ENCODE measurements at regions not wholly inside any gene's neighbourhood (a gene's known extent, or its start where the extent isn't known, plus 50 kb on each side); places are given as distances from the start of the nearest gene placed in this dataset.

GRCh38 chr22:48496987-48497650, 1330.6 kb downstream of the BRD1 start:
- H4K8ac ChIP-seq (ENCODE audit: low read depth, low read length) = no peak overlapping the region
- H2AFZ ChIP-seq (ENCODE audit: low read length) = no peak overlapping the region
- H3K18ac ChIP-seq (ENCODE audit: low read length) = peak overlapping the region; percentile 88
- no peak overlapping the region for H4K91ac ChIP-seq (ENCODE audit: low read depth, low read length, poor library complexity)
- no peak overlapping the region for H3K4ac ChIP-seq (ENCODE audit: low read length)
- H3K9ac ChIP-seq (ENCODE audit: low read depth, low read length, poor library complexity) = peak overlapping the region; percentile 54
- H2BK12ac ChIP-seq (ENCODE audit: low read length) = no peak overlapping the region
- H3K14ac ChIP-seq (ENCODE audit: low read length) = no peak overlapping the region
- WGBS, 2 donors (ENCODE audit: extremely low coverage in 2 of 2, insufficient read length in 2 of 2, insufficient replicate concordance in 1 of 2) = no CpG with 5 or more reads among the region's 30 CpGs
- no peak for DNase-seq (ENCODE audit: low spot score)
- H2BK5ac ChIP-seq (ENCODE audit: low read length) = no peak overlapping the region
- no peaks in the 10 kb centered on the region for H3K36me3 ChIP-seq (replicated peaks in 1 of 2; ENCODE audit: control insufficient read depth in 2 of 2, insufficient read depth in 2 of 2, low read length in 2 of 2)
- H2BK15ac ChIP-seq (ENCODE audit: low read length) = no peak overlapping the region
- no peak overlapping the region for H2BK120ac ChIP-seq (ENCODE audit: low read depth, low read length)
- H3K9me3 ChIP-seq (replicated peaks in 1 of 2; ENCODE audit: control insufficient read depth in 2 of 2, insufficient read depth in 1 of 2, low read depth in 1 of 2, low read length in 2 of 2) = no peaks in the 10 kb centered on the region
- no peak overlapping the region for H3K27ac ChIP-seq (replicated peaks; ENCODE audit: low read length)
- peak overlapping the region; percentile 36 for H2AK5ac ChIP-seq (ENCODE audit: low read depth, low read length)
- no peaks in the 10 kb centered on the region for H3K27me3 ChIP-seq (ENCODE audit: control insufficient read depth in 3 of 3, insufficient read depth in 3 of 3, low read depth in 1 of 3, low read length in 3 of 3)
- no peak overlapping the region for H3K23ac ChIP-seq (ENCODE audit: low read depth, low read length, poor library complexity)
- peak overlapping the region; percentile 38 for H3K4me2 ChIP-seq (ENCODE audit: insufficient read depth, low read length, poor library complexity, severe bottlenecking)
- no peak overlapping the region for H3K4me3 ChIP-seq (ENCODE audit: low read length in 2 of 2)
- peaks cover 3 to 23% of the 10 kb centered on the region in 2 donors for H3K4me1 ChIP-seq (ENCODE audit: control insufficient read depth in 2 of 2, insufficient read depth in 1 of 2, low read depth in 1 of 2, low read length in 2 of 2)
- H3K79me1 ChIP-seq (ENCODE audit: low read depth, low read length) = peaks cover 10% of the 10 kb centered on the region

DNA sequence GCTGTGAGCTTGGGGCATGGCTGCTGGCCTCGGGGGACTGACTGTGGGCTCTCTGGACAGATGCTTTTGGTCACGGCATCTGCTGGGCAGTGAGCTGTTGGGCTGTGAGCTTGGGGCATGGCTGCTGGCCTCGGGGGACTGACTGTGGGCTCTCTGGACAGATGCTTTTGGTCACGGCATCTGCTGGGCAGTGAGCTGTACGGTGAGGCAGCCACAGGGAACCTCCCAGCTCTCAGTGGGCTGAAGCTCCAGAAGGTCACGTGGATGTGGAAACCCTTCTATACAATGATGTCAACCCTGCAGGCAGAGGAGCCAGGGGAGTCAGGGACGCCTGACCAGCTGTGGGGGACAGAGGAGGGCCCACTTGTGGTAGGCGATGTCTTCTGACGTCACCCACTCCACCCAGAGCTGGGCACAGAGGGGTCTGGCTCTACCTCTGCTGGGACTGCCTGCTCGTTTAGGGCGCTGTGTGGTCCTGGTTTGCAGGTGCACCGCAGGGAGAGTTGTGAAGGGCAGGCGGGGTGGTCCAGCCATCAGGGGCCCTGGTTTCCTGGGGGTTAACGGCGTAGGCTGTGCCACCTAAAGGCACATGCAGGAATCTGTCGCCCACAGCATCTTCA, 1331.3 kb downstream of the BRD1 start:
- peak overlapping the region; percentile 88 for H3K18ac ChIP-seq (ENCODE audit: low read length)
- H3K36me3 ChIP-seq (replicated peaks in 1 of 2; ENCODE audit: control insufficient read depth in 2 of 2, insufficient read depth in 2 of 2, low read length in 2 of 2) = no peaks in the 10 kb centered on the region
- no peak overlapping the region for H3K4me2 ChIP-seq (ENCODE audit: insufficient read depth, low read length, poor library complexity, severe bottlenecking)
- H3K27ac ChIP-seq (replicated peaks; ENCODE audit: low read length) = no peak overlapping the region
- H3K4me3 ChIP-seq (ENCODE audit: low read length in 2 of 2) = no peak overlapping the region
- H3K27me3 ChIP-seq (ENCODE audit: control insufficient read depth in 3 of 3, insufficient read depth in 3 of 3, low read depth in 1 of 3, low read length in 3 of 3) = peaks cover 0 to 6% (median 4%) of the 10 kb centered on the region in 3 experiments
- no peak overlapping the region for H3K14ac ChIP-seq (ENCODE audit: low read length)
- H4K8ac ChIP-seq (ENCODE audit: low read depth, low read length) = no peak overlapping the region
- peak overlapping the region; percentile 71 for H3K23ac ChIP-seq (ENCODE audit: low read depth, low read length, poor library complexity)
- no peaks in the 10 kb centered on the region for H3K9me3 ChIP-seq (replicated peaks in 1 of 2; ENCODE audit: control insufficient read depth in 2 of 2, insufficient read depth in 1 of 2, low read depth in 1 of 2, low read length in 2 of 2)
- H2BK12ac ChIP-seq (ENCODE audit: low read length) = no peak overlapping the region
- H4K91ac ChIP-seq (ENCODE audit: low read depth, low read length, poor library complexity) = no peak overlapping the region
- no peak overlapping the region for H2BK15ac ChIP-seq (ENCODE audit: low read length)
- no peak overlapping the region for H3K9ac ChIP-seq (ENCODE audit: low read depth, low read length, poor library complexity)
- H3K79me1 ChIP-seq (ENCODE audit: low read depth, low read length) = peaks cover 10% of the 10 kb centered on the region
- no CpG with 5 or more reads among the region's 16 CpGs for WGBS, 2 donors (ENCODE audit: extremely low coverage in 2 of 2, insufficient read length in 2 of 2, insufficient replicate concordance in 1 of 2)
- H2AK5ac ChIP-seq (ENCODE audit: low read depth, low read length) = peak overlapping the region; percentile 36
- no peak overlapping the region for H3K4ac ChIP-seq (ENCODE audit: low read length)
- H3K4me1 ChIP-seq (ENCODE audit: control insufficient read depth in 2 of 2, insufficient read depth in 1 of 2, low read depth in 1 of 2, low read length in 2 of 2) = peaks cover 7 to 27% of the 10 kb centered on the region in 2 donors
- DNase-seq (ENCODE audit: low spot score) = no peak
- H2BK120ac ChIP-seq (ENCODE audit: low read depth, low read length) = no peak overlapping the region
- no peak overlapping the region for H2AFZ ChIP-seq (ENCODE audit: low read length)
- peak overlapping the region; percentile 84 for H2BK5ac ChIP-seq (ENCODE audit: low read length)

- Histone ChIP-seq H3K18ac (ENCODE audit: low read length) (peak overlapping the region; percentile 29), H3K27ac (replicated peaks; ENCODE audit: low read length) (no peak overlapping the region), H3K23ac (ENCODE audit: low read depth, low read length, poor library complexity) (peak overlapping the region; percentile 82), H2BK5ac (ENCODE audit: low read length) (peak overlapping the region; percentile 84), H2BK15ac (ENCODE audit: low read length) (peak overlapping the region; percentile 54), H3K14ac (ENCODE audit: low read length) (peak overlapping the region; percentile 86), H3K4ac (ENCODE audit: low read length) (no peak overlapping the region), H3K27me3 (ENCODE audit: control insufficient read depth in 3 of 3, insufficient read depth in 3 of 3, low read depth in 1 of 3, low read length in 3 of 3) (peaks cover 4 to 12% (median 11%) of the 10 kb centered on the region in 3 experiments), H3K36me3 (replicated peaks in 1 of 2; ENCODE audit: control insufficient read depth in 2 of 2, insufficient read depth in 2 of 2, low read length in 2 of 2) (no peaks in the 10 kb centered on the region), H3K4me3 (ENCODE audit: low read length in 2 of 2) (no peak overlapping the region), H3K79me1 (ENCODE audit: low read depth, low read length) (peaks cover 12% of the 10 kb centered on the region), H4K91ac (ENCODE audit: low read depth, low read length, poor library complexity) (peak overlapping the region; percentile 66), H3K9ac (ENCODE audit: low read depth, low read length, poor library complexity) (peak overlapping the region; percentile 56), H4K8ac (ENCODE audit: low read depth, low read length) (peak overlapping the region; percentile 26), H2BK120ac (ENCODE audit: low read depth, low read length) (no peak overlapping the region), H3K9me3 (replicated peaks in 1 of 2; ENCODE audit: control insufficient read depth in 2 of 2, insufficient read depth in 1 of 2, low read depth in 1 of 2, low read length in 2 of 2) (no peaks in the 10 kb centered on the region), H2AFZ (ENCODE audit: low read length) (no peak overlapping the region), H3K4me1 (ENCODE audit: control insufficient read depth in 2 of 2, insufficient read depth in 1 of 2, low read depth in 1 of 2, low read length in 2 of 2) (peaks cover 12 to 31% of the 10 kb centered on the region in 2 donors), H2BK12ac (ENCODE audit: low read length) (peak overlapping the region; percentile 76), H2AK5ac (ENCODE audit: low read depth, low read length) (peak overlapping the region; percentile 36), H3K4me2 (ENCODE audit: insufficient read depth, low read length, poor library complexity, severe bottlenecking) (no peak overlapping the region)
- DNase-seq (ENCODE audit: low spot score) = no peak
- WGBS, 2 donors (ENCODE audit: extremely low coverage in 2 of 2, insufficient read length in 2 of 2, insufficient replicate concordance in 1 of 2) = no CpG with 5 or more reads among the region's 8 CpGs
Measured at GRCh38 chr22:48495751-48496080, 1332.0 kb downstream of the BRD1 start.

- WGBS, 2 donors (ENCODE audit: extremely low coverage in 2 of 2, insufficient read length in 2 of 2, insufficient replicate concordance in 1 of 2) = no CpG with 5 or more reads among the region's 20 CpGs
Measured at GRCh38 chr22:48494968-48495750, 1332.5 kb downstream of the BRD1 start.

More at GRCh38 chr22:48494968-48495750, 1332.5 kb downstream of the BRD1 start:
- Histone ChIP-seq H2BK5ac (ENCODE audit: low read length) (peak overlapping the region; percentile 84), H3K4me2 (ENCODE audit: insufficient read depth, low read length, poor library complexity, severe bottlenecking) (no peak overlapping the region), H3K23ac (ENCODE audit: low read depth, low read length, poor library complexity) (peak overlapping the region; percentile 82), H2BK12ac (ENCODE audit: low read length) (peak overlapping the region; percentile 76), H3K14ac (ENCODE audit: low read length) (peak overlapping the region; percentile 86), H3K18ac (ENCODE audit: low read length) (peak overlapping the region; percentile 61), H3K4me3 (ENCODE audit: low read length in 2 of 2) (no peak overlapping the region), H3K9me3 (replicated peaks in 1 of 2; ENCODE audit: control insufficient read depth in 2 of 2, insufficient read depth in 1 of 2, low read depth in 1 of 2, low read length in 2 of 2) (no peaks in the 10 kb centered on the region), H3K4ac (ENCODE audit: low read length) (no peak overlapping the region), H3K79me1 (ENCODE audit: low read depth, low read length) (peaks cover 12% of the 10 kb centered on the region), H3K27me3 (ENCODE audit: control insufficient read depth in 3 of 3, insufficient read depth in 3 of 3, low read depth in 1 of 3, low read length in 3 of 3) (peaks cover 4 to 17% (median 11%) of the 10 kb centered on the region in 3 experiments), H3K27ac (replicated peaks; ENCODE audit: low read length) (no peak overlapping the region), H2AK5ac (ENCODE audit: low read depth, low read length) (peak overlapping the region; percentile 86), H2AFZ (ENCODE audit: low read length) (no peak overlapping the region), H4K8ac (ENCODE audit: low read depth, low read length) (no peak overlapping the region), H2BK120ac (ENCODE audit: low read depth, low read length) (no peak overlapping the region), H4K91ac (ENCODE audit: low read depth, low read length, poor library complexity) (peak overlapping the region; percentile 66), H3K36me3 (replicated peaks in 1 of 2; ENCODE audit: control insufficient read depth in 2 of 2, insufficient read depth in 2 of 2, low read length in 2 of 2) (no peaks in the 10 kb centered on the region), H3K9ac (ENCODE audit: low read depth, low read length, poor library complexity) (peak overlapping the region; percentile 56), H2BK15ac (ENCODE audit: low read length) (peak overlapping the region; percentile 54), H3K4me1 (ENCODE audit: control insufficient read depth in 2 of 2, insufficient read depth in 1 of 2, low read depth in 1 of 2, low read length in 2 of 2) (peaks cover 12 to 25% of the 10 kb centered on the region in 2 donors)
- DNase-seq (ENCODE audit: low spot score) = no peak
